Liver (tissue), 2 donors: ENCODE measurements at regions not wholly inside any gene's neighbourhood (a gene's known extent, or its start where the extent isn't known, plus 50 kb on each side); places are given as distances from the start of the nearest gene placed in this dataset.

Source experiments
- RAD21 ChIP-seq, 2 donors: IDR thresholded peaks; 2 replicates each; pipeline ENCODE4 v1.6.1; 2016; ENCODE audit warnings: antibody characterized with exemption in 2 of 2, mild to moderate bottlenecking in 2 of 2
- YY1 ChIP-seq: IDR thresholded peaks from 2 replicates; pipeline ENCODE4 v1.6.1; 2016; ENCODE audit warnings: antibody characterized with exemption, mild to moderate bottlenecking
- donor health status: healthy.

DNA sequence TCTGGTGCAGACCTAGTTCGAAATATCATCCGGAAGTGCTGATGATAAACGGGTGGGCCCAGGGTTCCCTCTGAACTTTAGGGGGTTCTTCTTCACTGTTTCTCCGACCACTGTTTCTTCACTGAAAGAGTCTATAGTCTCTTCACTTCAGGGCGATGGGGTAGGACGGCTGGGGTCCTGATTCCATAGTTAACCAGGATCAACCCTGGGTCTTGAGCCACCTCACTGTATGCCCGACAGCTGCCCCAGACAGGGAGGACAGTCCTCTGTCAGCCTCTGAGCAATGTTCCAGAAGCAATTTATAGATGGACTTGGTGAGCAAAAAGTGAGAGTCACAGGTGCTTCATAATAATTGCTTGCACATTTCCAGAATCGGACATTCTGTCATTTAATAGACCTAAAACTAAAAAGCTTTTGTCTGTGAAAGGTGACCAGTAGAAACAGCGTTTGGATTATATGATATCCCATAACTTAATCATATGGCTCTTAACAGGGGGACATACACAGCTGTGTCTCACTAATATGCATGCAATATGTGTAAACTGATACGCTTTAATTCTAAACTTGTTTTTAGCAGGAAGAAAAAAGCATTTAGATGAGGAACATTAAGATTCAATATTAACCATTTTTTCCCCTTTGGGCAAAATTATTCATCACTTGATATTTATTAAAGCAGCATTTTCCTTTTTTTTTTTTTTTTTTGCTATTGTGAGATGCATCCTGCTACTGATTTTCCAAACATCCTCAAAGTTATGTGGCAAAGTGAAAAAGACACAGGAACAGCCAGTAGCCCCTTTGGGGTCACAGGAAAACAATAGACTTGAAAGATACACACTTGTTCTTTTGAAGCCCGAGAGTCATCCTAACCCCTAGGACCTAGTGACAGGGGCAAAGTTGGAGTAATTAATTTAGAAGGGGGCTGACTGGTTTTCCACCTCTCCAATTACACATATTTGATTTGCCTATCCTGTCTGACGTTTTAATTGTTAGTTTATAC is 277.0 kb downstream of the ZNF536 start:
- TF ChIP-seq YY1 = no peak
- TF ChIP-seq RAD21 (IDR thresholded peaks at IDR 0.05) = no peak
